ENCODE measurements at regions not wholly inside any gene's neighbourhood (a gene's known extent, or its start where the extent isn't known, plus 50 kb on each side); places are given as distances from the start of the nearest gene placed in this dataset.

- no peak overlapping the region for H3K27ac Mint-ChIP-seq
- DNase-seq (ENCODE audit: low spot score in 2 of 2): no peak
- no peaks in the 10 kb centered on the region for H3K36me3 Mint-ChIP-seq
- no peak for ATAC-seq (ENCODE audit: low read depth)
- H3K4me3 Mint-ChIP-seq: no peak overlapping the region
- no peaks in the 10 kb centered on the region for H3K4me1 Mint-ChIP-seq
- peaks cover 1% of the 10 kb centered on the region for H3K9me3 Mint-ChIP-seq
- peaks cover 13% of the 10 kb centered on the region for H3K27me3 Mint-ChIP-seq
Measured at GRCh38 chr12:5236022-5236640, 192.5 kb downstream of the KCNA5 start.

- Mint-ChIP-seq H3K27me3 (peaks cover 6% of the 10 kb centered on the region), H3K36me3 (no peaks in the 10 kb centered on the region), H3K4me1 (no peaks in the 10 kb centered on the region), H3K9me3 (peaks cover 1% of the 10 kb centered on the region), H3K27ac (no peak overlapping the region), H3K4me3 (no peak overlapping the region)
- no peak for DNase-seq (ENCODE audit: low spot score in 2 of 2)
- no peak for ATAC-seq (ENCODE audit: low read depth)
Measured at GRCh38 chr12:5242440-5242839, 189.5 kb upstream of the NTF3 start.

GRCh38 chr12:5243014-5243413 is 188.9 kb upstream of the NTF3 start:
- ATAC-seq (ENCODE audit: low read depth) (no peak), DNase-seq (ENCODE audit: low spot score in 2 of 2) (no peak)
- H3K36me3 Mint-ChIP-seq: no peaks in the 10 kb centered on the region
- no peaks in the 10 kb centered on the region for H3K4me1 Mint-ChIP-seq
- no peak overlapping the region for H3K4me3 Mint-ChIP-seq
- H3K27me3 Mint-ChIP-seq: peaks cover 6% of the 10 kb centered on the region
- no peak overlapping the region for H3K27ac Mint-ChIP-seq
- peaks cover 1% of the 10 kb centered on the region for H3K9me3 Mint-ChIP-seq

- Mint-ChIP-seq H3K4me3 (no peak overlapping the region), H3K27me3 (peaks cover 6% of the 10 kb centered on the region), H3K9me3 (peaks cover 1% of the 10 kb centered on the region), H3K27ac (no peak overlapping the region), H3K36me3 (no peaks in the 10 kb centered on the region), H3K4me1 (no peaks in the 10 kb centered on the region)
- DNase-seq (ENCODE audit: low spot score in 2 of 2) (no peak), ATAC-seq (ENCODE audit: low read depth) (no peak)
Measured at GRCh38 chr12:5244513-5244972, 187.4 kb upstream of the NTF3 start.

GRCh38 chr12:5246196-5246595 is 185.7 kb upstream of the NTF3 start:
- H3K36me3 Mint-ChIP-seq: no peaks in the 10 kb centered on the region
- peaks cover 2% of the 10 kb centered on the region for H3K27me3 Mint-ChIP-seq
- H3K4me3 Mint-ChIP-seq: no peak overlapping the region
- no peaks in the 10 kb centered on the region for H3K4me1 Mint-ChIP-seq
- DNase-seq (ENCODE audit: low spot score in 2 of 2): no peak
- no peak for ATAC-seq (ENCODE audit: low read depth)
- no peak overlapping the region for H3K27ac Mint-ChIP-seq
- H3K9me3 Mint-ChIP-seq: no peaks in the 10 kb centered on the region

- Mint-ChIP-seq H3K9me3 (no peaks in the 10 kb centered on the region), H3K4me3 (no peak overlapping the region), H3K27me3 (peaks cover 4% of the 10 kb centered on the region), H3K4me1 (no peaks in the 10 kb centered on the region), H3K36me3 (no peaks in the 10 kb centered on the region), H3K27ac (no peak overlapping the region)
- DNase-seq (ENCODE audit: low spot score in 2 of 2) (no peak), ATAC-seq (ENCODE audit: low read depth) (no peak)
Measured at GRCh38 chr12:5247144-5247543, 184.8 kb upstream of the NTF3 start.

- H3K27ac Mint-ChIP-seq: no peak overlapping the region
- H3K9me3 Mint-ChIP-seq: no peaks in the 10 kb centered on the region
- H3K27me3 Mint-ChIP-seq: peaks cover 4% of the 10 kb centered on the region
- no peak for DNase-seq (ENCODE audit: low spot score in 2 of 2)
- no peak for ATAC-seq (ENCODE audit: low read depth)
- H3K36me3 Mint-ChIP-seq: no peaks in the 10 kb centered on the region
- no peaks in the 10 kb centered on the region for H3K4me1 Mint-ChIP-seq
- no peak overlapping the region for H3K4me3 Mint-ChIP-seq
Measured at GRCh38 chr12:5248230-5248629, 183.7 kb upstream of the NTF3 start.

- no peak for DNase-seq (ENCODE audit: low spot score in 2 of 2)
Measured at GRCh38 chr12:5248999-5249526, 182.8 kb upstream of the NTF3 start.

GRCh38 chr12:5251092-5251491 is 180.8 kb upstream of the NTF3 start:
- no peaks in the 10 kb centered on the region for H3K9me3 Mint-ChIP-seq
- ATAC-seq (ENCODE audit: low read depth): no peak
- H3K27me3 Mint-ChIP-seq: peaks cover 5% of the 10 kb centered on the region
- no peaks in the 10 kb centered on the region for H3K36me3 Mint-ChIP-seq
- H3K4me1 Mint-ChIP-seq: no peaks in the 10 kb centered on the region
- no peak overlapping the region for H3K27ac Mint-ChIP-seq
- no peak overlapping the region for H3K4me3 Mint-ChIP-seq
- no peak for DNase-seq (ENCODE audit: low spot score in 2 of 2)

More at GRCh38 chr12:5248999-5249526, 182.8 kb upstream of the NTF3 start:
- H3K4me3 Mint-ChIP-seq: no peak overlapping the region
- no peak overlapping the region for H3K27ac Mint-ChIP-seq
- H3K4me1 Mint-ChIP-seq: no peaks in the 10 kb centered on the region
- no peak for ATAC-seq (ENCODE audit: low read depth)
- peaks cover 2% of the 10 kb centered on the region for H3K27me3 Mint-ChIP-seq
- H3K9me3 Mint-ChIP-seq: no peaks in the 10 kb centered on the region
- H3K36me3 Mint-ChIP-seq: no peaks in the 10 kb centered on the region

- Mint-ChIP-seq H3K4me1 (no peaks in the 10 kb centered on the region), H3K27me3 (peaks cover 5% of the 10 kb centered on the region), H3K36me3 (no peaks in the 10 kb centered on the region), H3K9me3 (no peaks in the 10 kb centered on the region), H3K4me3 (no peak overlapping the region), H3K27ac (no peak overlapping the region)
- DNase-seq (ENCODE audit: low spot score in 2 of 2) (no peak), ATAC-seq (ENCODE audit: low read depth) (no peak)
Measured at GRCh38 chr12:5251786-5252185, 180.1 kb upstream of the NTF3 start.

GRCh38 chr12:5254703-5255102 is 177.2 kb upstream of the NTF3 start:
- Mint-ChIP-seq H3K9me3 (no peaks in the 10 kb centered on the region), H3K4me1 (no peaks in the 10 kb centered on the region), H3K36me3 (no peaks in the 10 kb centered on the region), H3K27me3 (peaks cover 8% of the 10 kb centered on the region), H3K27ac (no peak overlapping the region), H3K4me3 (no peak overlapping the region)
- no peak for ATAC-seq (ENCODE audit: low read depth)
- no peak for DNase-seq (ENCODE audit: low spot score in 2 of 2)

- H3K27ac Mint-ChIP-seq: no peak overlapping the region
- no peaks in the 10 kb centered on the region for H3K9me3 Mint-ChIP-seq
- H3K4me3 Mint-ChIP-seq: no peak overlapping the region
- ATAC-seq (ENCODE audit: low read depth): no peak
- no peaks in the 10 kb centered on the region for H3K36me3 Mint-ChIP-seq
- no peaks in the 10 kb centered on the region for H3K4me1 Mint-ChIP-seq
- H3K27me3 Mint-ChIP-seq: peaks cover 6% of the 10 kb centered on the region
- DNase-seq (ENCODE audit: low spot score in 2 of 2): no peak
Measured at GRCh38 chr12:5257763-5258495, 174.0 kb upstream of the NTF3 start.

- ATAC-seq (ENCODE audit: low read depth): no peak
- H3K9me3 Mint-ChIP-seq: no peaks in the 10 kb centered on the region
- H3K4me3 Mint-ChIP-seq: no peak overlapping the region
Measured at GRCh38 chr12:5258498-5258897, 173.4 kb upstream of the NTF3 start.

GRCh38 chr12:5258926-5259325 is 173.0 kb upstream of the NTF3 start:
- ATAC-seq (ENCODE audit: low read depth) (no peak), DNase-seq (ENCODE audit: low spot score in 2 of 2) (no peak)
- H3K36me3 Mint-ChIP-seq: no peaks in the 10 kb centered on the region
- H3K4me3 Mint-ChIP-seq: no peak overlapping the region
- no peaks in the 10 kb centered on the region for H3K9me3 Mint-ChIP-seq
- H3K4me1 Mint-ChIP-seq: no peaks in the 10 kb centered on the region
- H3K27ac Mint-ChIP-seq: no peak overlapping the region
- H3K27me3 Mint-ChIP-seq: peaks cover 6% of the 10 kb centered on the region

More at GRCh38 chr12:5258498-5258897, 173.4 kb upstream of the NTF3 start:
- H3K4me1 Mint-ChIP-seq: no peaks in the 10 kb centered on the region
- no peak for DNase-seq (ENCODE audit: low spot score in 2 of 2)
- no peak overlapping the region for H3K27ac Mint-ChIP-seq
- H3K27me3 Mint-ChIP-seq: peaks cover 6% of the 10 kb centered on the region
- H3K36me3 Mint-ChIP-seq: no peaks in the 10 kb centered on the region
